ENCODE measurements at regions not wholly inside any gene's neighbourhood (a gene's known extent, or its start where the extent isn't known, plus 50 kb on each side); places are given as distances from the start of the nearest gene placed in this dataset.

- Histone ChIP-seq H3K9me2 (ENCODE audit: insufficient read depth) (no peaks in the 10 kb centered on the region), H3K79me2 (ENCODE audit: insufficient read depth) (no peaks in the 10 kb centered on the region), H3K27me3 (replicated peaks; ENCODE audit: insufficient read depth) (peaks cover 33% of the 10 kb centered on the region), H2AFZ (no peak overlapping the region), H3K4me1 (ENCODE audit: insufficient read depth) (no peaks in the 10 kb centered on the region), H3K4me3 (no peak overlapping the region), H3F3A (ENCODE audit: insufficient read depth) (no peaks in the 10 kb centered on the region), H3K27ac (no peak overlapping the region), H3K36me3 (ENCODE audit: low read depth) (no peaks in the 10 kb centered on the region), H3K9me3 (ENCODE audit: low read depth) (no peaks in the 10 kb centered on the region), H4K20me1 (ENCODE audit: insufficient read depth) (no peaks in the 10 kb centered on the region), H3K9ac (no peak overlapping the region), H3K4me2 (ENCODE audit: unreplicated experiment) (no peak overlapping the region)
- no peak for TF ChIP-seq EZH2phosphoT487 (IDR thresholded peaks at IDR 0.05; ENCODE audit: insufficient read depth, low read depth)
- no peak for TF ChIP-seq EZH2 (IDR thresholded peaks at IDR 0.05; ENCODE audit: insufficient read depth, poor library complexity, severe bottlenecking)
- 0% methylated on average over 2 of the region's 2 CpGs for WGBS, 2 experiments (ENCODE audit: low coverage in 1 of 2, low lambda C conversion rate in 2 of 2, missing lambda C conversion rate in 2 of 2)
- DNase-seq, result no peak
- in situ Hi-C loops (cut with MboI), result no loop called here
These were observed 52.4 kb upstream of the BLCAP start for GRCh38 chr20:37580069-37580468.

GRCh38 chr20:37579106-37579505 lies 51.4 kb upstream of the BLCAP start:
- TF ChIP-seq EZH2 (IDR thresholded peaks at IDR 0.05; ENCODE audit: insufficient read depth, poor library complexity, severe bottlenecking) (no peak), EZH2phosphoT487 (IDR thresholded peaks at IDR 0.05; ENCODE audit: insufficient read depth, low read depth) (no peak)
- no peaks in the 10 kb centered on the region for H3K9me3 ChIP-seq (ENCODE audit: low read depth)
- H3K9me2 ChIP-seq (ENCODE audit: insufficient read depth), result no peaks in the 10 kb centered on the region
- H2AFZ ChIP-seq, result no peak overlapping the region
- H3K36me3 ChIP-seq (ENCODE audit: low read depth), result no peaks in the 10 kb centered on the region
- H3K79me2 ChIP-seq (ENCODE audit: insufficient read depth), result no peaks in the 10 kb centered on the region
- peaks cover 28% of the 10 kb centered on the region for H3K27me3 ChIP-seq (replicated peaks; ENCODE audit: insufficient read depth)
- no peak for DNase-seq
- in situ Hi-C loops (cut with MboI), result no loop called here
- H3K4me3 ChIP-seq, result no peak overlapping the region
- H3K4me2 ChIP-seq (ENCODE audit: unreplicated experiment), result no peak overlapping the region
- no peak overlapping the region for H3K27ac ChIP-seq
- no peaks in the 10 kb centered on the region for H4K20me1 ChIP-seq (ENCODE audit: insufficient read depth)
- no peaks in the 10 kb centered on the region for H3K4me1 ChIP-seq (ENCODE audit: insufficient read depth)
- H3K9ac ChIP-seq, result no peak overlapping the region
- H3F3A ChIP-seq (ENCODE audit: insufficient read depth), result no peaks in the 10 kb centered on the region
- WGBS, 2 experiments (ENCODE audit: low coverage in 1 of 2, low lambda C conversion rate in 2 of 2, missing lambda C conversion rate in 2 of 2), result 43 to 48% methylated on average over 7 of the region's 7 CpGs

GRCh38 chr20:37577981-37578380 lies 50.3 kb upstream of the BLCAP start:
- no peak overlapping the region for H3K9ac ChIP-seq
- no peaks in the 10 kb centered on the region for H3K36me3 ChIP-seq (ENCODE audit: low read depth)
- H3K27me3 ChIP-seq (replicated peaks; ENCODE audit: insufficient read depth), result peaks cover 28% of the 10 kb centered on the region
- H3K9me3 ChIP-seq (ENCODE audit: low read depth), result no peaks in the 10 kb centered on the region
- in situ Hi-C loops (cut with MboI), result no loop called here
- no peak overlapping the region for H3K27ac ChIP-seq
- H3K79me2 ChIP-seq (ENCODE audit: insufficient read depth), result no peaks in the 10 kb centered on the region
- DNase-seq, result no peak
- no peaks in the 10 kb centered on the region for H3K9me2 ChIP-seq (ENCODE audit: insufficient read depth)
- H3K4me1 ChIP-seq (ENCODE audit: insufficient read depth), result no peaks in the 10 kb centered on the region
- no peaks in the 10 kb centered on the region for H3F3A ChIP-seq (ENCODE audit: insufficient read depth)
- TF ChIP-seq EZH2 (IDR thresholded peaks at IDR 0.05; ENCODE audit: insufficient read depth, poor library complexity, severe bottlenecking) (no peak), EZH2phosphoT487 (IDR thresholded peaks at IDR 0.05; ENCODE audit: insufficient read depth, low read depth) (no peak)
- no peaks in the 10 kb centered on the region for H4K20me1 ChIP-seq (ENCODE audit: insufficient read depth)
- H3K4me2 ChIP-seq (ENCODE audit: unreplicated experiment), result no peak overlapping the region
- 59 to 60% methylated on average over 6 of the region's 6 CpGs for WGBS, 2 experiments (ENCODE audit: low coverage in 1 of 2, low lambda C conversion rate in 2 of 2, missing lambda C conversion rate in 2 of 2)
- no peak overlapping the region for H3K4me3 ChIP-seq
- no peak overlapping the region for H2AFZ ChIP-seq

Measured in GM23248 (cell line).